Gastrocnemius medialis (tissue), 4 donors: ENCODE measurements at regions not wholly inside any gene's neighbourhood (a gene's known extent, or its start where the extent isn't known, plus 50 kb on each side); places are given as distances from the start of the nearest gene placed in this dataset.

ENCODE experiments used
- ATAC-seq, 2 donors: fragments of 150-250 bp; one replicate each; pipeline ENCODE4 v1.9.1; 2016
- DNase-seq, 2 donors: peaks; one replicate each; pipeline ENCODE4 v3.0.0-alpha.2; 2019
- H3K27ac ChIP-seq, 4 donors: fragments of 200-600 bp; sonication (generic); 1 replicate in 1 of 4; 2 replicates in 3 of 4; pipeline ENCODE4 v1.5.1; 2016 to 2018; ENCODE audit warnings: mild to moderate bottlenecking in 2 of 4, moderate library complexity in 1 of 4
- H3K27me3 ChIP-seq, 3 donors: fragments of 200-600 bp; sonication (generic) in 2 of 3; 1 replicate in 1 of 3; 2 replicates in 2 of 3; pipeline versions ENCODE4 v1.5.1 to v1.6.0; 2016 to 2019; ENCODE audit warnings: mild to moderate bottlenecking in 1 of 3, moderate library complexity in 1 of 3
- H3K36me3 ChIP-seq, 2 donors: fragments of 200-600 bp; sonication (generic) in 1 of 2; one replicate each; pipeline ENCODE4 v1.5.1; 2017 to 2018
- H3K4me1 ChIP-seq, 2 donors: fragments of 200-600 bp; sonication (generic) in 1 of 2; one replicate each; pipeline ENCODE4 v1.5.1; 2016 to 2017; ENCODE audit warnings: mild to moderate bottlenecking in 2 of 2
- H3K4me3 ChIP-seq, 4 donors: fragments of 200-600 bp; sonication (generic) in 3 of 4; 1 replicate in 1 of 4; 2 replicates in 3 of 4; pipeline ENCODE4 v1.5.1; 2016 to 2019; ENCODE audit warnings: mild to moderate bottlenecking in 2 of 4
- H3K9me3 ChIP-seq, 3 donors: fragments of 200-600 bp; sonication (generic) in 2 of 3; 1 replicate in 1 of 3; 2 replicates in 2 of 3; pipeline ENCODE4 v1.5.1; 2016 to 2019
- POLR2A ChIP-seq, 2 donors: fragments of 450-650 bp; IDR thresholded peaks; one replicate each; pipeline ENCODE4 v1.6.1; 2017; ENCODE audit warnings: antibody characterized with exemption in 2 of 2, mild to moderate bottlenecking in 2 of 2, moderate library complexity in 2 of 2
- in situ Hi-C, 4 donors: fragments of 200-750 bp; cut with MboI; loops; one replicate each; pipeline versions ENCODE4 v1.15.0 to v1.8.0; 2017; ENCODE audit warnings: low sequenced_read_pairs in 4 of 4
- intact Hi-C: fragments of 100-400 bp; cut with DNase I; formaldehyde crosslinking; loops from one replicate; pipeline ENCODE4 v1.15.1; 2023; ENCODE audit warnings: low total_unique reads
- TF ChIP-seq, protein P1 (sequence below), 5 experiments: fragments of 450-650 bp in 3 of 5; fragments of 200-600 bp in 2 of 5; sonication (generic) in 2 of 5; IDR thresholded peaks in 4 of 5; conservative IDR thresholded peaks in 1 of 5; 1 replicate in 4 of 5; 2 replicates in 1 of 5; pipeline ENCODE4 v1.5.1; 2016 to 2019; ENCODE audit warnings: antibody characterized with exemption in 5 of 5, mild to moderate bottlenecking in 3 of 5, moderate library complexity in 3 of 5

DNA sequence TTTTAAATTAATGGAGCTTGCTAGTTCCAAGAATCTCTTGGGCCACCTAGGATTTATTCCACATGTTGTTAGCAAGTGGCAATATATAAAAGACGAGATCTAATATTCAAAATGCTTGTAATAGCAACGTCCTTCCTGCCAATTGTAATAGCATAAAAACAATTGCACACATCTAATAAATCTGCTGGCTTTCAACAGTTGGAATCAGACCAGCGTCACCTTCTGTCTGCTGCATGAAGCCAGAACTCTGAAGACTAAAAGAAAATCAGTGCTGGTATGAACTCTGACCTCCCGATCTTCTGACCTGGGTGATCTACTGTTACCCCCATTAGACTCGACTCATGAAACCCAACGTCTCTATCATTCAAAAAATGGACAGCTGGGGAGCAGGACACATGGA is 100.6 kb downstream of the DIO2 start:
- H3K27me3 ChIP-seq: no peaks in the 10 kb centered on the region
- H3K27ac ChIP-seq: no peak overlapping the region
- no peak for DNase-seq
- ATAC-seq: no peak
- no peak for TF ChIP-seq POLR2A (IDR thresholded peaks at IDR 0.05)
- TF ChIP-seq, protein P1, sequence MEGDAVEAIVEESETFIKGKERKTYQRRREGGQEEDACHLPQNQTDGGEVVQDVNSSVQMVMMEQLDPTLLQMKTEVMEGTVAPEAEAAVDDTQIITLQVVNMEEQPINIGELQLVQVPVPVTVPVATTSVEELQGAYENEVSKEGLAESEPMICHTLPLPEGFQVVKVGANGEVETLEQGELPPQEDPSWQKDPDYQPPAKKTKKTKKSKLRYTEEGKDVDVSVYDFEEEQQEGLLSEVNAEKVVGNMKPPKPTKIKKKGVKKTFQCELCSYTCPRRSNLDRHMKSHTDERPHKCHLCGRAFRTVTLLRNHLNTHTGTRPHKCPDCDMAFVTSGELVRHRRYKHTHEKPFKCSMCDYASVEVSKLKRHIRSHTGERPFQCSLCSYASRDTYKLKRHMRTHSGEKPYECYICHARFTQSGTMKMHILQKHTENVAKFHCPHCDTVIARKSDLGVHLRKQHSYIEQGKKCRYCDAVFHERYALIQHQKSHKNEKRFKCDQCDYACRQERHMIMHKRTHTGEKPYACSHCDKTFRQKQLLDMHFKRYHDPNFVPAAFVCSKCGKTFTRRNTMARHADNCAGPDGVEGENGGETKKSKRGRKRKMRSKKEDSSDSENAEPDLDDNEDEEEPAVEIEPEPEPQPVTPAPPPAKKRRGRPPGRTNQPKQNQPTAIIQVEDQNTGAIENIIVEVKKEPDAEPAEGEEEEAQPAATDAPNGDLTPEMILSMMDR (IDR thresholded peaks at IDR 0.05 in 4 of 5, conservative IDR thresholded peaks at IDR 0.05 in 1 of 5): no peak
- H3K9me3 ChIP-seq: no peaks in the 10 kb centered on the region
- intact Hi-C loops: no loop called here
- H3K36me3 ChIP-seq: no peaks in the 10 kb centered on the region
- no peaks in the 10 kb centered on the region for H3K4me1 ChIP-seq
- H3K4me3 ChIP-seq: no peak overlapping the region
- in situ Hi-C loops: no loop called here

DNA sequence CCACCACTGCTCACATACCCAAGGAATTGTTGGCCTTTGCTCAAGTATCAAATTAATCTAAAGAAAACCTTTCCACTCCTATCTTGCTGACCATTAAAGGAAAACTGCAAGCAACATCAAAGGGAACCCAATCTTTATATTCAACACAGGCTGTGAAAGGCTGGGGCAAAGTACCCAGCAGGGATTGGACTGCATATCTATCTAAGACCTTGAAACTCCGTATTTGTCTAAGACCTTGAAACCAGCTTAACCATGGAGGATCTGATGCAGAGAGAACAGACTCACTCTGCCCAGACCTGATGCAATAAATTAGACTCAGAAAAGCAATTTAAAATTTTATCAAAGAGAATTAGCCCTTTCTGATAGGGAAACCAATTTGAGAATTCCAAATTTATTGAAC is 102.2 kb downstream of the DIO2 start:
- no peak for ATAC-seq
- no peaks in the 10 kb centered on the region for H3K36me3 ChIP-seq
- in situ Hi-C loops (no loop called here), intact Hi-C loops (no loop called here)
- no peaks in the 10 kb centered on the region for H3K9me3 ChIP-seq
- H3K27me3 ChIP-seq: no peaks in the 10 kb centered on the region
- H3K27ac ChIP-seq: no peak overlapping the region
- DNase-seq: no peak
- H3K4me1 ChIP-seq: no peaks in the 10 kb centered on the region
- TF ChIP-seq, protein P1 (IDR thresholded peaks at IDR 0.05 in 4 of 5, conservative IDR thresholded peaks at IDR 0.05 in 1 of 5): no peak
- TF ChIP-seq POLR2A (IDR thresholded peaks at IDR 0.05): no peak
- H3K4me3 ChIP-seq: no peak overlapping the region

DNA sequence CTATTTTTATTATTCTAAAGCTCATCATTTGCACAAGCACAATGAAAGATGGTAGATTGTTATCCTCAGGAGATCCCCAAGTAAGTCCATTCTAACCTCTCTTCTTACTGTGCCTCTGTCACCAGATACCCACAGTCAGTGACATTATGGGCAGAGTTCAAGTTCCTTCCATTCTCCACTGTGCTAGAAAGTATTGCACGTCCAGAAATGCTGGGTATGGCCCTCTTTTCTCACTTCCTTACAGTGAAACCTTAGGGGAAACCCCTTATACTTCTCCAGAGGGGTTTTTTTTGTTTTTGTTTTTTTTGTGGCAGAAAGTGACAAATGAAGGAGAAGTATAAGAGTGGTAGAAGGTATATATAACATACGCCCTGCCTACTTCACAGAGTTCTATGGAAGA is 102.9 kb downstream of the DIO2 start:
- Histone ChIP-seq H3K4me3 (no peak overlapping the region), H3K27me3 (no peaks in the 10 kb centered on the region), H3K27ac (no peak overlapping the region), H3K9me3 (no peaks in the 10 kb centered on the region), H3K36me3 (no peaks in the 10 kb centered on the region), H3K4me1 (no peaks in the 10 kb centered on the region)
- DNase-seq: no peak
- intact Hi-C loops (no loop called here), in situ Hi-C loops (no loop called here)
- no peak for TF ChIP-seq POLR2A (IDR thresholded peaks at IDR 0.05)
- TF ChIP-seq, protein P1 (IDR thresholded peaks at IDR 0.05 in 4 of 5, conservative IDR thresholded peaks at IDR 0.05 in 1 of 5): no peak
- no peak for ATAC-seq

DNA sequence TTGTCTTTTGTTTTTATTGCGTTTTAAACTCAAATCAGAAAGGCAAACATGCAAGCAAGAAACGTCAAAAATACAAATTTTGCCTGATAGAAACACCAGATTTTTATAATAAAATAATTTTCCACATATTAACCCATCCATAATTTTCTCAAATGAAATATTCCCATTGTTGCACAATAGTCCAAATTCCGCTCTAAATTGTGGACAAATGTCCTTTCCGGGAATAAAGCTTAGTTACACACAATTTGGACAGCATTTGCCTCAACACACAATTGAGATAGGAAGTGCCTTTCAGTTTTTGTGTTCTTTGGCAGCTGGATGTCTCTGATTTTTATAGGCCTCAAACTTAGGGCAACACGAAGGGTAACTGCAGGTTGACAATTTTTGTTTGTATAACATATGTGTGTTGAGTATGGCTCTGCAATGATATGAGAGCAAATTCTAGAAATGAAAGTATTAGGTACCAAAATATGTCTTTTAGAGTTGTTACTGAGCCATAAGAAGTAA is 105.8 kb downstream of the DIO2 start:
- H3K4me1 ChIP-seq: no peaks in the 10 kb centered on the region
- no peaks in the 10 kb centered on the region for H3K9me3 ChIP-seq
- H3K27ac ChIP-seq: no peak overlapping the region
- DNase-seq (no peak), ATAC-seq (no peak)
- no peak for TF ChIP-seq POLR2A (IDR thresholded peaks at IDR 0.05)
- TF ChIP-seq, protein P1 (IDR thresholded peaks at IDR 0.05 in 4 of 5, conservative IDR thresholded peaks at IDR 0.05 in 1 of 5): no peak
- in situ Hi-C loops: no loop called here
- intact Hi-C loops: no loop called here
- H3K4me3 ChIP-seq: no peak overlapping the region
- H3K36me3 ChIP-seq: no peaks in the 10 kb centered on the region
- no peaks in the 10 kb centered on the region for H3K27me3 ChIP-seq

DNA sequence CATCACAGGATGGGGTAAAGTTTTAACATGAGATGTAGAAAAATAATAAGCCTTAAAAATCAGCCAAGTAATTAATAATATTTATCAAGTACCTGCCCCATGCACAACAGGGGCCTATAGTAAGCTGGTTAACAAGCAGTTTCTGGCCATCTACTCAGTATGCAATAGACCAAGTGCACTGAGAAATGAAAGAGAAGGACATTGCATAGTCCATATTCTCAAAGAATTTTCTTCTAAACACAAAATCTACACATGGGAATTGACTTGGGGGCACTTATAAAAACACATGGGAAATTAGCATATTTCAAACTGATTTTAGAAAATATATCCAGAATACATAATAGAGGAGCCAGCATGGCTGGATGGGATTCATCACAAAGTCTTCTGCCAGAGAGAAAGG is 109.5 kb downstream of the DIO2 start:
- Histone ChIP-seq H3K36me3 (no peaks in the 10 kb centered on the region), H3K4me1 (no peaks in the 10 kb centered on the region), H3K27ac (no peak overlapping the region), H3K4me3 (no peak overlapping the region), H3K9me3 (no peaks in the 10 kb centered on the region), H3K27me3 (no peaks in the 10 kb centered on the region)
- ATAC-seq (no peak), DNase-seq (no peak)
- intact Hi-C loops (no loop called here), in situ Hi-C loops (no loop called here)
- TF ChIP-seq, protein P1 (IDR thresholded peaks at IDR 0.05 in 4 of 5, conservative IDR thresholded peaks at IDR 0.05 in 1 of 5): no peak
- TF ChIP-seq POLR2A (IDR thresholded peaks at IDR 0.05): no peak
